Stomach (tissue), 8 donors: ENCODE measurements at regions not wholly inside any gene's neighbourhood (a gene's known extent, or its start where the extent isn't known, plus 50 kb on each side); places are given as distances from the start of the nearest gene placed in this dataset.

ENCODE experiments used
- DNase-seq, 2 donors: peaks; one replicate each; pipeline versions ENCODE4 v3.0.0 to v3.0.0-alpha.2; 2013 to 2019
- H3K27ac ChIP-seq, 5 donors: fragments of 200-600 bp in 4 of 5; sonication (generic) in 4 of 5; one replicate each; pipeline ENCODE4 v1.5.1; 2013 to 2019; ENCODE audit warnings: mild to moderate bottlenecking in 1 of 5, moderate library complexity in 1 of 5
- H3K27me3 ChIP-seq, 3 donors: fragments of 200-600 bp; sonication (generic); one replicate each; pipeline ENCODE4 v1.5.1; 2017 to 2019; ENCODE audit warnings: mixed run types in 1 of 3
- H3K36me3 ChIP-seq, 4 donors: fragments of 200-600 bp; sonication (generic); 1 replicate in 3 of 4; 2 replicates in 1 of 4; pipeline ENCODE4 v1.5.1; 2016 to 2019
- H3K4me1 ChIP-seq, 4 donors: fragments of 200-600 bp; sonication (generic); one replicate each; pipeline ENCODE4 v1.5.1; 2016 to 2019
- H3K4me3 ChIP-seq, 4 donors: fragments of 200-600 bp; sonication (generic) in 3 of 4; one replicate each; pipeline ENCODE4 v1.5.1; 2016 to 2019; ENCODE audit warnings: mild to moderate bottlenecking in 1 of 4
- H3K9me3 ChIP-seq, 4 donors: fragments of 200-600 bp; sonication (generic); one replicate each; pipeline ENCODE4 v1.5.1; 2016 to 2019
- CTCF ChIP-seq, 7 experiments: fragments of 450-650 bp in 4 of 7; fragments of 200-600 bp in 3 of 7; sonication (generic) in 3 of 7; IDR thresholded peaks; one replicate each; pipeline ENCODE4 v1.5.1; 2016 to 2019; ENCODE audit warnings: antibody characterized with exemption in 7 of 7, control low read depth in 2 of 7, mild to moderate bottlenecking in 1 of 7
- EP300 ChIP-seq: sonication (generic); formaldehyde crosslinking; IDR thresholded peaks from one replicate; pipeline ENCODE4 v1.6.1; 2017; ENCODE audit warnings: antibody characterized with exemption
- POLR2A ChIP-seq, 4 donors: fragments of 450-650 bp; IDR thresholded peaks; one replicate each; pipeline ENCODE4 v1.6.1; 2016; ENCODE audit warnings: antibody characterized with exemption in 4 of 4, control low read depth in 2 of 4, mild to moderate bottlenecking in 1 of 4, moderate library complexity in 1 of 4
- POLR2AphosphoS5 ChIP-seq, 3 donors: sonication (generic); formaldehyde crosslinking; IDR thresholded peaks; one replicate each; pipeline ENCODE4 v1.6.1; 2016; ENCODE audit warnings: antibody characterized with exemption in 3 of 3
- WGBS, 5 donors: extraction: QIAGEN DNeasy Blood & Tissue Kit in 3 of 5; methylation state at CpG; one replicate each; pipeline versions ENCODE4 v1.1.5 to v1.1.7; 2013 to 2018; 5-methylcytosine and 5-hydroxymethylcytosine counted together
- intact Hi-C: fragments of 100-400 bp; cut with DNase I; formaldehyde crosslinking; loops from one replicate; pipeline ENCODE4 v1.15.1; 2023; ENCODE audit warnings: low total_unique reads
- donor health status: healthy with polysubstance abuse.
- donor health status: Bipolar disorder and iron deficiency.
- donor health status: healthy.

- no peaks in the 10 kb centered on the region for H3K27me3 ChIP-seq
- 45 to 85% (median 71%) methylated on average over 1 of the region's 1 CpG for WGBS, 5 donors
- no peaks in the 10 kb centered on the region for H3K9me3 ChIP-seq
- no peak for TF ChIP-seq EP300
- no peak for TF ChIP-seq POLR2AphosphoS5 (IDR thresholded peaks at IDR 0.05)
- TF ChIP-seq POLR2A (IDR thresholded peaks at IDR 0.05), result no peak
- no peak for TF ChIP-seq CTCF (IDR thresholded peaks at IDR 0.05)
- peaks cover 0 to 10% (median 2%) of the 10 kb centered on the region in 4 donors for H3K4me1 ChIP-seq
- DNase-seq, result no peak
- no peaks in the 10 kb centered on the region for H3K36me3 ChIP-seq
- intact Hi-C loops, result no loop called here
- H3K27ac ChIP-seq, result no peak overlapping the region
- no peak overlapping the region for H3K4me3 ChIP-seq
Observed at GRCh38 chr15:31257286-31257685, 69.3 kb upstream of the KLF13 start.

- no peak overlapping the region for H3K27ac ChIP-seq
- 86 to 92% (median 87%) methylated on average over 2 of the region's 2 CpGs for WGBS, 5 donors
- no peak for TF ChIP-seq POLR2A (IDR thresholded peaks at IDR 0.05)
- TF ChIP-seq CTCF (IDR thresholded peaks at IDR 0.05), result no peak
- no peak for TF ChIP-seq POLR2AphosphoS5 (IDR thresholded peaks at IDR 0.05)
- TF ChIP-seq EP300, result no peak
- H3K4me3 ChIP-seq, result no peak overlapping the region
- H3K27me3 ChIP-seq, result no peaks in the 10 kb centered on the region
- no peak for DNase-seq
- H3K4me1 ChIP-seq, result peaks cover 0 to 20% (median 2%) of the 10 kb centered on the region in 4 donors
- H3K36me3 ChIP-seq, result no peaks in the 10 kb centered on the region
- intact Hi-C loops, result no loop called here
- H3K9me3 ChIP-seq, result no peaks in the 10 kb centered on the region
Observed at GRCh38 chr15:31258260-31258659, 68.4 kb upstream of the KLF13 start.

GRCh38 chr15:31259562-31260252 is 66.9 kb upstream of the KLF13 start:
- no peak for DNase-seq
- no peaks in the 10 kb centered on the region for H3K9me3 ChIP-seq
- no peaks in the 10 kb centered on the region for H3K36me3 ChIP-seq
- peaks cover 13 to 34% (median 16%) of the 10 kb centered on the region in 4 donors for H3K4me1 ChIP-seq
- no peak overlapping the region for H3K4me3 ChIP-seq
- TF ChIP-seq EP300 (no peak), CTCF (IDR thresholded peaks at IDR 0.05) (no peak), POLR2A (IDR thresholded peaks at IDR 0.05) (no peak), POLR2AphosphoS5 (IDR thresholded peaks at IDR 0.05) (no peak)
- intact Hi-C loops, result no loop called here
- H3K27me3 ChIP-seq, result no peaks in the 10 kb centered on the region
- H3K27ac ChIP-seq, result no peak overlapping the region
- 86 to 100% (median 89%) methylated on average over 1 of the region's 1 CpG for WGBS, 5 donors

GRCh38 chr15:31260646-31261265 is 65.9 kb upstream of the KLF13 start:
- 95 to 98% (median 96%) methylated on average over 11 of the region's 11 CpGs for WGBS, 5 donors
- H3K4me3 ChIP-seq, result no peak overlapping the region
- peak in 1 of 2 donors; percentile 7 for DNase-seq
- H3K4me1 ChIP-seq, result peaks cover 23 to 45% (median 27%) of the 10 kb centered on the region in 4 donors
- no peaks in the 10 kb centered on the region for H3K9me3 ChIP-seq
- no peak overlapping the region for H3K27ac ChIP-seq
- intact Hi-C loops, result no loop called here
- TF ChIP-seq EP300 (no peak), POLR2A (IDR thresholded peaks at IDR 0.05) (no peak), POLR2AphosphoS5 (IDR thresholded peaks at IDR 0.05) (no peak)
- no peaks in the 10 kb centered on the region for H3K27me3 ChIP-seq
- no peaks in the 10 kb centered on the region for H3K36me3 ChIP-seq
